B cell (primary cell): ENCODE measurements at regions not wholly inside any gene's neighbourhood (a gene's known extent, or its start where the extent isn't known, plus 50 kb on each side); places are given as distances from the start of the nearest gene placed in this dataset.

Experiments used
- ATAC-seq: fragments of 200-7000 bp; cut with Tn5 transposase; one replicate; pipeline ENCODE4 v1.10.0; 2021; ENCODE audit warnings: low read depth, mild to moderate bottlenecking, moderate number of reproducible peaks, moderate library complexity
- CTCF ChIA-PET: fragments of 350-600 bp; sonication (Branson Sonifier 250); formaldehyde crosslinking; loops from one replicate; lab custom pipeline; 2021; ENCODE audit warnings: antibody characterized with exemption, inconsistent platforms; lab: Charles Lee
- POLR2A ChIA-PET: fragments of 350-600 bp; sonication (Branson Sonifier 250); formaldehyde crosslinking; loops from one replicate; lab custom pipeline; 2021; ENCODE audit warnings: antibody characterized with exemption; lab: Charles Lee
- DNase-seq: peaks from one replicate; pipeline ENCODE4 v3.0.0; 2013
- H2AFZ ChIP-seq: 2 replicates; pipeline ENCODE4 v1.6.1; 2012; ENCODE audit warnings: mild to moderate bottlenecking, low read depth, low read length; ENCODE audit not compliant: insufficient read depth, poor library complexity, severe bottlenecking
- H3K27ac ChIP-seq, 2 donors: 1 replicate in 1 of 2; 2 replicates in 1 of 2; pipeline ENCODE4 v1.5.1; 2012 to 2013; ENCODE audit warnings: low read length in 2 of 2, mild to moderate bottlenecking in 2 of 2, moderate library complexity in 1 of 2
- H3K27me3 ChIP-seq, 4 experiments: fragments of 200-600 bp in 1 of 4; sonication (generic) in 1 of 4; replicated peaks in 1 of 4; 1 replicate in 2 of 4; 2 replicates in 2 of 4; pipeline versions ENCODE4 v1.6.1 to v1.7.0; 2013 to 2016; ENCODE audit warnings: low read length in 3 of 4, mild to moderate bottlenecking in 2 of 4, mixed read lengths in 1 of 4, moderate library complexity in 1 of 4; ENCODE audit not compliant: insufficient read depth in 4 of 4, control insufficient read depth in 3 of 4; ENCODE audit errors: control extremely low read depth in 1 of 4
- H3K36me3 ChIP-seq, 2 experiments: replicated peaks in 1 of 2; 1 replicate in 1 of 2; 2 replicates in 1 of 2; pipeline versions ENCODE4 v1.6.1 to v1.7.1; 2013; ENCODE audit warnings: low read length in 1 of 2; ENCODE audit not compliant: insufficient read depth in 2 of 2, control insufficient read depth in 1 of 2; ENCODE audit errors: control extremely low read depth in 1 of 2, extremely low read depth in 1 of 2
- H3K4me1 ChIP-seq, 2 donors: fragments of 200-600 bp in 1 of 2; sonication (generic) in 1 of 2; 1 replicate in 1 of 2; 2 replicates in 1 of 2; pipeline versions ENCODE4 v1.5.1 to v1.6.1; 2013 to 2017; ENCODE audit warnings: low read length in 2 of 2; ENCODE audit not compliant: control insufficient read depth in 2 of 2, insufficient read depth in 2 of 2
- H3K4me2 ChIP-seq: replicated peaks from 2 replicates; pipeline ENCODE3; 2012; ENCODE audit warnings: mild to moderate bottlenecking, low read depth, low read length; ENCODE audit not compliant: poor library complexity, severe bottlenecking
- H3K4me3 ChIP-seq, 5 experiments: fragments of 200-600 bp in 1 of 5; sonication (generic) in 1 of 5; 1 replicate in 3 of 5; 2 replicates in 2 of 5; pipeline versions ENCODE4 v1.5.1 to v1.7.0; 2011 to 2016; ENCODE audit warnings: low read length in 4 of 5, mild to moderate bottlenecking in 4 of 5, low read depth in 2 of 5, control low read depth in 1 of 5, moderate library complexity in 1 of 5; ENCODE audit not compliant: insufficient read depth in 1 of 5; ENCODE audit errors: control extremely low read depth in 1 of 5, extremely low read depth in 1 of 5
- H3K79me2 ChIP-seq: fragments of 200-600 bp; sonication (generic); one replicate; pipeline ENCODE4 v1.6.0; 2016; ENCODE audit warnings: low read length; ENCODE audit not compliant: control insufficient read depth, insufficient read depth
- H3K9ac ChIP-seq: fragments of 200-600 bp; sonication (generic); 2 replicates; pipeline ENCODE4 v1.6.1; 2017; ENCODE audit warnings: mild to moderate bottlenecking, low read length, moderate library complexity
- H3K9me3 ChIP-seq, 3 donors: one replicate each; pipeline versions ENCODE4 v1.6.1 to v1.7.1; 2013; ENCODE audit warnings: low read length in 2 of 3; ENCODE audit not compliant: control insufficient read depth in 2 of 3, insufficient read depth in 1 of 3; ENCODE audit errors: control extremely low read depth in 1 of 3
- H4K20me1 ChIP-seq: 2 replicates; pipeline ENCODE4 v1.6.0; 2012; ENCODE audit warnings: mild to moderate bottlenecking, low read length; ENCODE audit not compliant: insufficient read depth, control insufficient read depth, poor library complexity, severe bottlenecking
- H3K27ac Mint-ChIP-seq: one replicate; pipeline ENCODE4 v1.8.0; 2021; ENCODE audit warnings: mixed read lengths
- H3K27me3 Mint-ChIP-seq: one replicate; pipeline ENCODE4 v1.8.0; 2021; ENCODE audit warnings: mixed read lengths
- H3K4me1 Mint-ChIP-seq: one replicate; pipeline ENCODE4 v1.8.0; 2021; ENCODE audit warnings: mixed read lengths
- H3K4me3 Mint-ChIP-seq: one replicate; pipeline ENCODE4 v1.8.0; 2021; ENCODE audit warnings: mixed read lengths
- H3K9me3 Mint-ChIP-seq: one replicate; pipeline ENCODE4 v1.8.0; 2022; ENCODE audit warnings: mixed read lengths; ENCODE audit not compliant: insufficient read depth
- EZH2 ChIP-seq: IDR thresholded peaks from 2 replicates; pipeline ENCODE4 v1.6.1; 2012; ENCODE audit warnings: borderline replicate concordance, low read depth, mild to moderate bottlenecking, moderate library complexity, low read length; ENCODE audit not compliant: insufficient read depth, poor library complexity, severe bottlenecking
- WGBS: methylation state at CpG from one replicate; pipeline ENCODE4 v1.1.5; 2013; ENCODE audit warnings: missing lambda C conversion rate; ENCODE audit not compliant: insufficient coverage; 5-methylcytosine and 5-hydroxymethylcytosine counted together
- intact Hi-C: fragments of 100-400 bp; cut with micrococcal nuclease; formaldehyde crosslinking; loops from one replicate; pipeline ENCODE4 v1.10.0; 2022
- TF ChIP-seq, protein P1 (sequence below): fragments of 200-600 bp; IDR thresholded peaks from one replicate; pipeline ENCODE4 v1.8.0; 2022; ENCODE audit warnings: antibody characterized with exemption, mild to moderate bottlenecking

DNA sequence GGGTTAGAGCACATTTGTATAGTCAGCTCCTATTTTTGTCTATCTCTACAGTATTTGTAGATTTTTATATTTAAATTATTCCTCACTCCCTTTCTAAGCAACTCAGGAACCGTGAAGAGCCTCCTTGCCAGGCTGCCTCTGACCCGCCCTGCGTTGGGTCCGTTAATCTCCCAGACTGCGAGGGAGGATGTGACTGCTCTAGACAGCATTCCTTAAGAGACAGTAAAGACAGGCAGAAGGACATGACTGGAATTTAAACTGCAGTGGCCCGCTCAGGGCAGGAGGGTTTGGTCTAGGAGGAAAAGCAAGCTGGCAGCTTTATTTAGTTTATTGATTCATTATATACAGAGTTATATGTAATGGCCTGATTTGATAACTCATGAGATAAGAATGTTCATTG lies 413.7 kb downstream of the TMEM135 start:
- Histone ChIP-seq H4K20me1 (no peaks in the 10 kb centered on the region), H3K36me3 (no peaks in the 10 kb centered on the region), H3K79me2 (no peaks in the 10 kb centered on the region), H3K27me3 (no peaks in the 10 kb centered on the region), H3K9me3 (peaks cover 0 to 1% (median 0%) of the 10 kb centered on the region in 3 donors), H3K4me3 (no peak overlapping the region), H2AFZ (no peak overlapping the region), H3K4me2 (no peak overlapping the region), H3K27ac (no peak overlapping the region), H3K9ac (no peak overlapping the region), H3K4me1 (no peaks in the 10 kb centered on the region)
- Mint-ChIP-seq H3K4me1 (peaks cover 9% of the 10 kb centered on the region), H3K27ac (no peak overlapping the region), H3K4me3 (no peak overlapping the region), H3K27me3 (no peaks in the 10 kb centered on the region), H3K9me3 (no peaks in the 10 kb centered on the region)
- no peak for TF ChIP-seq EZH2
- TF ChIP-seq, protein P1, sequence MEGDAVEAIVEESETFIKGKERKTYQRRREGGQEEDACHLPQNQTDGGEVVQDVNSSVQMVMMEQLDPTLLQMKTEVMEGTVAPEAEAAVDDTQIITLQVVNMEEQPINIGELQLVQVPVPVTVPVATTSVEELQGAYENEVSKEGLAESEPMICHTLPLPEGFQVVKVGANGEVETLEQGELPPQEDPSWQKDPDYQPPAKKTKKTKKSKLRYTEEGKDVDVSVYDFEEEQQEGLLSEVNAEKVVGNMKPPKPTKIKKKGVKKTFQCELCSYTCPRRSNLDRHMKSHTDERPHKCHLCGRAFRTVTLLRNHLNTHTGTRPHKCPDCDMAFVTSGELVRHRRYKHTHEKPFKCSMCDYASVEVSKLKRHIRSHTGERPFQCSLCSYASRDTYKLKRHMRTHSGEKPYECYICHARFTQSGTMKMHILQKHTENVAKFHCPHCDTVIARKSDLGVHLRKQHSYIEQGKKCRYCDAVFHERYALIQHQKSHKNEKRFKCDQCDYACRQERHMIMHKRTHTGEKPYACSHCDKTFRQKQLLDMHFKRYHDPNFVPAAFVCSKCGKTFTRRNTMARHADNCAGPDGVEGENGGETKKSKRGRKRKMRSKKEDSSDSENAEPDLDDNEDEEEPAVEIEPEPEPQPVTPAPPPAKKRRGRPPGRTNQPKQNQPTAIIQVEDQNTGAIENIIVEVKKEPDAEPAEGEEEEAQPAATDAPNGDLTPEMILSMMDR, result no peak
- WGBS, result 100% methylated on average over 4 of the region's 6 CpGs
- no peak for ATAC-seq
- CTCF ChIA-PET, result no interaction called here
- POLR2A ChIA-PET, result no interaction called here
- no peak for DNase-seq
- intact Hi-C loops, result no loop called here

- Histone ChIP-seq H3K36me3 (no peaks in the 10 kb centered on the region), H2AFZ (no peak overlapping the region), H3K4me2 (no peak overlapping the region), H3K4me1 (no peaks in the 10 kb centered on the region), H3K4me3 (no peak overlapping the region), H3K9ac (no peak overlapping the region), H3K9me3 (peaks cover 0 to 1% (median 0%) of the 10 kb centered on the region in 3 donors), H4K20me1 (no peaks in the 10 kb centered on the region), H3K27me3 (no peaks in the 10 kb centered on the region), H3K79me2 (no peaks in the 10 kb centered on the region), H3K27ac (no peak overlapping the region)
- Mint-ChIP-seq H3K9me3 (no peaks in the 10 kb centered on the region), H3K4me1 (peaks cover 4% of the 10 kb centered on the region), H3K27ac (no peak overlapping the region), H3K27me3 (no peaks in the 10 kb centered on the region), H3K4me3 (no peak overlapping the region)
- no peak for TF ChIP-seq EZH2
- TF ChIP-seq, protein P1, result no peak
- POLR2A ChIA-PET, result no interaction called here
- no CpG with 5 or more reads among the region's 2 CpGs for WGBS
- CTCF ChIA-PET, result interaction anchor here (0.7 kb wide), 1 partner anchor 27 kb away, joined by 3 read pairs; no protein-coding TSS in a partner anchor
- DNase-seq, result no peak
- ATAC-seq, result no peak
- intact Hi-C loops, result no loop called here
These were observed 409.9 kb downstream of the TMEM135 start for GRCh38 chr11:87447606-87448005.
